GM12875 (cell line): ENCODE measurements at regions not wholly inside any gene's neighbourhood (a gene's known extent, or its start where the extent isn't known, plus 50 kb on each side); places are given as distances from the start of the nearest gene placed in this dataset.

Source experiments
- H3K4me3 ChIP-seq: one replicate; pipeline ENCODE4 v1.5.1; 2011; ENCODE audit warnings: low read depth, low read length, control low read depth
- TF ChIP-seq, protein P1 (sequence below): IDR thresholded peaks from 2 replicates; pipeline ENCODE4 v1.5.1; 2011; ENCODE audit warnings: low read depth, mild to moderate bottlenecking, control low read depth, inconsistent platforms, low read length, moderate library complexity, borderline replicate concordance; ENCODE audit not compliant: insufficient read depth

DNA sequence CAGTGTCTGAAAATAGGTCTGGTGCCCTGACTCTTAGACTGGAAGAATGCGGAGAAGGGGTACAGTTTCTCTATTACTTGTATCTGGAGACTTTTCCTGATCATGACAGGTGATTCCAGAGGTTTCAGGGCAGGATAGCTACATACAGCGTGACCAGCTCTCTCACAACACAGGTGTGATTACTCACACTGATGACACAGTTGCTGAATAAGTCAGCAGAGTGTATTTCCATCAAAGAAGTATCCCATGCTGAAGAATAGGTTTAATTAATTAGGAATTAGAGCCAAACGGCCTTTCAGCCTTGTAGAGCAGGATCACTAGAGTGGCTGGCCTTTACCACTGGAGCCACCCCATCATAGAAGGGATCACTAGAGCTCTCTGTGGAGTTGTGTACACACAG lies 298.6 kb downstream of the LMX1A start:
- H3K4me3 ChIP-seq: no peak overlapping the region
- TF ChIP-seq, protein P1, sequence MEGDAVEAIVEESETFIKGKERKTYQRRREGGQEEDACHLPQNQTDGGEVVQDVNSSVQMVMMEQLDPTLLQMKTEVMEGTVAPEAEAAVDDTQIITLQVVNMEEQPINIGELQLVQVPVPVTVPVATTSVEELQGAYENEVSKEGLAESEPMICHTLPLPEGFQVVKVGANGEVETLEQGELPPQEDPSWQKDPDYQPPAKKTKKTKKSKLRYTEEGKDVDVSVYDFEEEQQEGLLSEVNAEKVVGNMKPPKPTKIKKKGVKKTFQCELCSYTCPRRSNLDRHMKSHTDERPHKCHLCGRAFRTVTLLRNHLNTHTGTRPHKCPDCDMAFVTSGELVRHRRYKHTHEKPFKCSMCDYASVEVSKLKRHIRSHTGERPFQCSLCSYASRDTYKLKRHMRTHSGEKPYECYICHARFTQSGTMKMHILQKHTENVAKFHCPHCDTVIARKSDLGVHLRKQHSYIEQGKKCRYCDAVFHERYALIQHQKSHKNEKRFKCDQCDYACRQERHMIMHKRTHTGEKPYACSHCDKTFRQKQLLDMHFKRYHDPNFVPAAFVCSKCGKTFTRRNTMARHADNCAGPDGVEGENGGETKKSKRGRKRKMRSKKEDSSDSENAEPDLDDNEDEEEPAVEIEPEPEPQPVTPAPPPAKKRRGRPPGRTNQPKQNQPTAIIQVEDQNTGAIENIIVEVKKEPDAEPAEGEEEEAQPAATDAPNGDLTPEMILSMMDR: no peak

GRCh38 chr1:165056914-165057313 lies 299.6 kb downstream of the LMX1A start:
- no peak overlapping the region for H3K4me3 ChIP-seq
- TF ChIP-seq, protein P1: no peak

GRCh38 chr1:165055581-165055980 lies 300.9 kb downstream of the LMX1A start:
- H3K4me3 ChIP-seq: no peak overlapping the region
- TF ChIP-seq, protein P1: no peak

- no peak overlapping the region for H3K4me3 ChIP-seq
- TF ChIP-seq, protein P1: no peak
Measured at GRCh38 chr1:165054627-165055026, 301.9 kb downstream of the LMX1A start.

DNA sequence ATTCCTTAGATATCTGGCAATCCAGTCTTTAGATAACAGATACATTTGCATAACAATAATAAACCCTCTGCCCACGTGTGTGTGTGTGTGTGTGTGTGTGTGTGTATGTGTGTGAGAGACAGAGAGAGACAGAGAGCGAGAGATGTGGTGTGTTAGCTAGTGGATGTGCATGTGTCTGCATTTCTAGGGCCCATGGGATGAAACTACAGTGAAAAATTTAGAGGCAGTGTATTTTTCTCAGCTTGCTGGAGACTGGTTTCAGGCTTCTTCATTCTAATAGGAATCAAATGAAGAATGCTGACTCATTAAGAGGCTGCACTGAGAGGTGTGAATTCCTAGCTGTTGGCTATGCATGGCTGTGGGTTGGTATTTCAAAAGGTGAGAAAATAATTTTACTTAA lies 303.2 kb downstream of the LMX1A start:
- TF ChIP-seq, protein P1: no peak

GRCh38 chr1:165052936-165053335 lies 303.6 kb downstream of the LMX1A start:
- TF ChIP-seq, protein P1: no peak

More for the DNA sequence above, 303.2 kb downstream of the LMX1A start:
- no peak overlapping the region for H3K4me3 ChIP-seq

GRCh38 chr1:165052431-165052830 lies 304.1 kb downstream of the LMX1A start:
- TF ChIP-seq, protein P1: no peak

More at GRCh38 chr1:165052936-165053335, 303.6 kb downstream of the LMX1A start:
- H3K4me3 ChIP-seq: no peak overlapping the region

More at GRCh38 chr1:165052431-165052830, 304.1 kb downstream of the LMX1A start:
- H3K4me3 ChIP-seq: no peak overlapping the region
